PC-3 (cell line): ENCODE measurements at regions not wholly inside any gene's neighbourhood (a gene's known extent, or its start where the extent isn't known, plus 50 kb on each side); places are given as distances from the start of the nearest gene placed in this dataset.

ENCODE experiments used
- ATAC-seq: fragments of 200-7000 bp; cut with Tn5 transposase; 2 replicates; pipeline ENCODE4 v1.9.1; 2020; ENCODE audit warnings: mild to moderate bottlenecking, moderate library complexity
- BruUV-seq: library from RNA; stranded (reverse); fragments of 400-500 nt; replicated peaks from 2 replicates; lab custom pipeline; 2021; lab: Mats Ljungman, UMichigan
- CTCF ChIA-PET: fragments of 300-600 bp; sonication (Branson Sonifier 250); formaldehyde crosslinking; loops from one replicate; lab custom pipeline; 2022; ENCODE audit warnings: antibody characterized with exemption; lab: Charles Lee
- POLR2A ChIA-PET: fragments of 300-600 bp; sonication (Branson Sonifier 250); formaldehyde crosslinking; loops from one replicate; lab custom pipeline; 2022; ENCODE audit warnings: antibody characterized with exemption; ENCODE audit not compliant: unreplicated experiment; lab: Charles Lee
- DNase-seq: peaks from one replicate; pipeline ENCODE4 v3.0.0-alpha.2; 2015
- H2AFZ ChIP-seq: fragments of 300-600 bp; sonication (generic); 2 replicates; pipeline ENCODE4 v1.6.0; 2016; ENCODE audit warnings: antibody characterized with exemption, low read length
- H3F3A ChIP-seq: fragments of 300-600 bp; sonication (generic); one replicate; pipeline ENCODE4 v1.6.0; 2017; ENCODE audit warnings: antibody characterized with exemption, low read length, control low read depth, mild to moderate bottlenecking; ENCODE audit not compliant: unreplicated experiment
- H3K27ac ChIP-seq: fragments of 300-600 bp; sonication (generic); 2 replicates; pipeline ENCODE4 v1.5.1; 2016; ENCODE audit warnings: mild to moderate bottlenecking, low read length
- H3K27me3 ChIP-seq: fragments of 300-600 bp; sonication (generic); 2 replicates; pipeline ENCODE4 v1.6.1; 2016; ENCODE audit warnings: low read length, mixed read lengths
- H3K36me3 ChIP-seq: fragments of 300-600 bp; sonication (generic); 2 replicates; pipeline ENCODE4 v1.6.1; 2016; ENCODE audit warnings: low read depth, mixed run types, low read length, mixed read lengths
- H3K4me1 ChIP-seq: fragments of 300-600 bp; sonication (generic); 2 replicates; pipeline ENCODE4 v1.5.1; 2016; ENCODE audit warnings: low read length; ENCODE audit not compliant: insufficient read depth
- H3K4me2 ChIP-seq: fragments of 300-600 bp; sonication (generic); 2 replicates; pipeline ENCODE4 v1.6.0; 2016; ENCODE audit warnings: low read length
- H3K4me3 ChIP-seq: fragments of 300-600 bp; sonication (generic); 2 replicates; pipeline ENCODE4 v1.5.1; 2016; ENCODE audit warnings: mild to moderate bottlenecking, low read length, mixed read lengths
- H3K79me2 ChIP-seq: fragments of 300-600 bp; sonication (generic); 2 replicates; pipeline ENCODE4 v1.6.1; 2017; ENCODE audit warnings: low read length, mixed read lengths
- H3K9ac ChIP-seq: fragments of 300-600 bp; sonication (generic); 2 replicates; pipeline ENCODE4 v1.6.0; 2016; ENCODE audit warnings: mild to moderate bottlenecking, low read length
- H3K9me2 ChIP-seq: fragments of 300-600 bp; sonication (generic); replicated peaks from 2 replicates; pipeline ENCODE4 v1.6.1; 2016; ENCODE audit warnings: mixed run types, low read length, mixed read lengths
- H3K9me3 ChIP-seq: fragments of 300-600 bp; sonication (generic); 2 replicates; pipeline ENCODE4 v1.6.1; 2016; ENCODE audit warnings: low read length, mixed read lengths
- H4K20me1 ChIP-seq: fragments of 300-600 bp; sonication (generic); 2 replicates; pipeline ENCODE4 v1.6.1; 2016; ENCODE audit warnings: low read length, mixed read lengths
- CTCF ChIP-seq: fragments of 300-600 bp; sonication (generic); conservative IDR thresholded peaks from 2 replicates; pipeline ENCODE4 v1.5.1; 2017; ENCODE audit warnings: antibody characterized with exemption, low read depth, mild to moderate bottlenecking, low read length
- EZH2 ChIP-seq: fragments of 300-600 bp; sonication (generic); IDR thresholded peaks from one replicate; pipeline ENCODE4 v1.6.1; 2017; ENCODE audit warnings: antibody characterized with exemption, mild to moderate bottlenecking, low read length; ENCODE audit not compliant: unreplicated experiment
- EZH2phosphoT487 ChIP-seq: fragments of 300-600 bp; sonication (generic); IDR thresholded peaks from 2 replicates; pipeline ENCODE4 v1.6.1; 2018; ENCODE audit warnings: mild to moderate bottlenecking, antibody characterized with exemption, low read length, borderline replicate concordance
- intact Hi-C: fragments of 100-400 bp; cut with micrococcal nuclease; formaldehyde crosslinking; loops from 2 replicates; pipeline ENCODE4 v1.9.0; 2023

- ChIA-PET CTCF (no interaction called here), POLR2A (no interaction called here)
- BruUV-seq = no TSS peak
- Histone ChIP-seq H3K79me2 (no peaks in the 10 kb centered on the region), H3K4me1 (no peaks in the 10 kb centered on the region), H3K27ac (no peak overlapping the region), H3K9me3 (no peaks in the 10 kb centered on the region), H4K20me1 (no peaks in the 10 kb centered on the region), H3F3A (no peaks in the 10 kb centered on the region), H3K9ac (no peak overlapping the region), H3K27me3 (no peaks in the 10 kb centered on the region), H3K9me2 (no peaks in the 10 kb centered on the region), H2AFZ (no peak overlapping the region), H3K36me3 (no peaks in the 10 kb centered on the region), H3K4me3 (no peak overlapping the region), H3K4me2 (no peak overlapping the region)
- DNase-seq (no peak), ATAC-seq (no peak)
- TF ChIP-seq CTCF (no peak), EZH2 (no peak), EZH2phosphoT487 (no peak)
- intact Hi-C loops = no loop called here
Observed at GRCh38 chr7:52253953-52254352, 781.5 kb upstream of the POM121L12 start.

GRCh38 chr7:52249741-52250140, 785.7 kb upstream of the POM121L12 start:
- Histone ChIP-seq H2AFZ (no peak overlapping the region), H3K9me2 (no peaks in the 10 kb centered on the region), H3K9ac (no peak overlapping the region), H3K4me2 (no peak overlapping the region), H3K36me3 (no peaks in the 10 kb centered on the region), H3K4me3 (no peak overlapping the region), H3K4me1 (no peaks in the 10 kb centered on the region), H4K20me1 (no peaks in the 10 kb centered on the region), H3K9me3 (0 out of 2 replicates have a peak, but pooled peaks cover 6% of the 10 kb centered on the region), H3K27ac (no peak overlapping the region), H3F3A (no peaks in the 10 kb centered on the region), H3K79me2 (no peaks in the 10 kb centered on the region), H3K27me3 (no peaks in the 10 kb centered on the region)
- no peak for ATAC-seq
- POLR2A ChIA-PET = no interaction called here
- BruUV-seq = no TSS peak
- intact Hi-C loops = no loop called here
- CTCF ChIA-PET = no interaction called here
- DNase-seq = no peak
- TF ChIP-seq CTCF (no peak), EZH2 (no peak), EZH2phosphoT487 (no peak)

- BruUV-seq = no TSS peak
- no peak overlapping the region for H3K27ac ChIP-seq
- no peaks in the 10 kb centered on the region for H3F3A ChIP-seq
- H3K36me3 ChIP-seq = no peaks in the 10 kb centered on the region
- CTCF ChIA-PET = no interaction called here
- no peak overlapping the region for H3K9ac ChIP-seq
- no peaks in the 10 kb centered on the region for H4K20me1 ChIP-seq
- H2AFZ ChIP-seq = no peak overlapping the region
- H3K4me3 ChIP-seq = no peak overlapping the region
- intact Hi-C loops = no loop called here
- DNase-seq = no peak
- no peaks in the 10 kb centered on the region for H3K9me2 ChIP-seq
- H3K4me1 ChIP-seq = no peaks in the 10 kb centered on the region
- 0 out of 2 replicates have a peak, but pooled peaks cover 6% of the 10 kb centered on the region for H3K9me3 ChIP-seq
- H3K27me3 ChIP-seq = no peaks in the 10 kb centered on the region
- POLR2A ChIA-PET = no interaction called here
- no peak for TF ChIP-seq CTCF
- no peak overlapping the region for H3K4me2 ChIP-seq
- no peak for ATAC-seq
- no peaks in the 10 kb centered on the region for H3K79me2 ChIP-seq
Observed at GRCh38 chr7:52247518-52247917, 787.9 kb upstream of the POM121L12 start.
